PFSK-1 (cell line): ENCODE measurements at regions not wholly inside any gene's neighbourhood (a gene's known extent, or its start where the extent isn't known, plus 50 kb on each side); places are given as distances from the start of the nearest gene placed in this dataset.

Source experiments
- POLR2AphosphoS5 ChIP-seq: IDR thresholded peaks from 2 replicates; pipeline ENCODE4 v1.6.1; 2012; ENCODE audit warnings: low read depth, mild to moderate bottlenecking, control low read depth, low read length, moderate library complexity
- SIN3A ChIP-seq: IDR thresholded peaks from 2 replicates; pipeline ENCODE4 v1.6.1; 2012; ENCODE audit warnings: mild to moderate bottlenecking, low read length, moderate library complexity, borderline replicate concordance; ENCODE audit not compliant: insufficient read depth
- TAF1 ChIP-seq: IDR thresholded peaks from 2 replicates; pipeline ENCODE4 v1.6.1; 2012; ENCODE audit warnings: low read length, control low read depth, borderline replicate concordance; ENCODE audit not compliant: insufficient read depth
- TF ChIP-seq, protein P1 (sequence below), 2 experiments: IDR thresholded peaks; 2 replicates each; pipeline versions ENCODE4 v1.6.1 to v1.8.0; 2011 to 2012; ENCODE audit warnings: low read depth in 2 of 2, low read length in 2 of 2, control low read depth in 1 of 2, inconsistent platforms in 1 of 2, mild to moderate bottlenecking in 1 of 2, moderate library complexity in 1 of 2; ENCODE audit not compliant: insufficient read depth in 1 of 2

DNA sequence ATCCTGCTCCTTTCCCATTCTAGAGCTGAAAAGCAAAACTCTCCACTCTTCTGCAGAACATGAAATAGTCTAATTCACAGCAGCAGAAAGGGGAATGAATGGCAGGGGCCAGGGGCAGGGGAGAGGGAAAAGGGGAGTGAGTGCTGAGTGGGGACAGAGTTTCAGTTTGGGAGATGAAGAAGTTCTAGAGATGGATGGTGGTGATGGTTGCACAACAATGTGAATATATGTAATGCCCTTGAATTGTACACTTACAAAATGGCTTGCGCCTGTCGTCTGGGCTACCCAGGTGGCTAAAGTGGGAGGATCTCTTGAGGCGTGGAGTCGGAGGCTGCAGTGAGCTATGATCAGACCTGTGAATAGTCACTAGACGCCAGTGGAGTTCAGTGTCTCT lies 78.5 kb upstream of the MEF2A start:
- TF ChIP-seq TAF1 (no peak), POLR2AphosphoS5 (no peak), SIN3A (no peak)
- TF ChIP-seq, protein P1, sequence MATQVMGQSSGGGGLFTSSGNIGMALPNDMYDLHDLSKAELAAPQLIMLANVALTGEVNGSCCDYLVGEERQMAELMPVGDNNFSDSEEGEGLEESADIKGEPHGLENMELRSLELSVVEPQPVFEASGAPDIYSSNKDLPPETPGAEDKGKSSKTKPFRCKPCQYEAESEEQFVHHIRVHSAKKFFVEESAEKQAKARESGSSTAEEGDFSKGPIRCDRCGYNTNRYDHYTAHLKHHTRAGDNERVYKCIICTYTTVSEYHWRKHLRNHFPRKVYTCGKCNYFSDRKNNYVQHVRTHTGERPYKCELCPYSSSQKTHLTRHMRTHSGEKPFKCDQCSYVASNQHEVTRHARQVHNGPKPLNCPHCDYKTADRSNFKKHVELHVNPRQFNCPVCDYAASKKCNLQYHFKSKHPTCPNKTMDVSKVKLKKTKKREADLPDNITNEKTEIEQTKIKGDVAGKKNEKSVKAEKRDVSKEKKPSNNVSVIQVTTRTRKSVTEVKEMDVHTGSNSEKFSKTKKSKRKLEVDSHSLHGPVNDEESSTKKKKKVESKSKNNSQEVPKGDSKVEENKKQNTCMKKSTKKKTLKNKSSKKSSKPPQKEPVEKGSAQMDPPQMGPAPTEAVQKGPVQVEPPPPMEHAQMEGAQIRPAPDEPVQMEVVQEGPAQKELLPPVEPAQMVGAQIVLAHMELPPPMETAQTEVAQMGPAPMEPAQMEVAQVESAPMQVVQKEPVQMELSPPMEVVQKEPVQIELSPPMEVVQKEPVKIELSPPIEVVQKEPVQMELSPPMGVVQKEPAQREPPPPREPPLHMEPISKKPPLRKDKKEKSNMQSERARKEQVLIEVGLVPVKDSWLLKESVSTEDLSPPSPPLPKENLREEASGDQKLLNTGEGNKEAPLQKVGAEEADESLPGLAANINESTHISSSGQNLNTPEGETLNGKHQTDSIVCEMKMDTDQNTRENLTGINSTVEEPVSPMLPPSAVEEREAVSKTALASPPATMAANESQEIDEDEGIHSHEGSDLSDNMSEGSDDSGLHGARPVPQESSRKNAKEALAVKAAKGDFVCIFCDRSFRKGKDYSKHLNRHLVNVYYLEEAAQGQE (IDR thresholded peaks at IDR 0.05; ENCODE audit: insufficient read depth in 1 of 2, low read depth in 2 of 2, low read length in 2 of 2) = no peak
